GM21390 (cell line): ENCODE measurements at regions not wholly inside any gene's neighbourhood (a gene's known extent, or its start where the extent isn't known, plus 50 kb on each side); places are given as distances from the start of the nearest gene placed in this dataset.
"Not testable (repeated sequence)": the region's sequence is repeated elsewhere in the genome, so short reads cannot be mapped to it uniquely, and the experiment has no call there.

ENCODE experiments used
- ATAC-seq: cut with Tn5 transposase; IDR thresholded peaks from one replicate; pipeline ENCODE4 v1.9.1; 2021; ENCODE audit not compliant: unreplicated experiment

DNA sequence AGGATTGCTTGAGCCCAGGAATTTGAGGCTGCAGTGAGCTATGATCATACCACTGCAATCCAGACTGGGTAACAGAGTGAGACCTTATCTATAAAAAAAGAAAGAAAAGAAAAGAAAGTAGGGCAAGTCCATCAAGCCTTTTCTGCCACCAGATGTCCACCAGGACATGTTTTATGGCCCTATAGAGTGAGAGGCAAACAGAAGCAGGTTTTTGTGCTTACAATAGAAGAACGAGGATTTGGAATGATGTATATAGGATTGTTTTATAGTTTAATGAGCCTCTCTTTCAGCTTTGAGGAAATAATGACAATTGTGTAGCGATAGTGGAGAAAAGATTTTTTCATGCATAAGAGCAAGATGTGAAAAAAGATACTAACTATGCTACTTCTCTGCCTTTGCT lies 480.5 kb downstream of the KLF12 start:
- no peak for ATAC-seq

DNA sequence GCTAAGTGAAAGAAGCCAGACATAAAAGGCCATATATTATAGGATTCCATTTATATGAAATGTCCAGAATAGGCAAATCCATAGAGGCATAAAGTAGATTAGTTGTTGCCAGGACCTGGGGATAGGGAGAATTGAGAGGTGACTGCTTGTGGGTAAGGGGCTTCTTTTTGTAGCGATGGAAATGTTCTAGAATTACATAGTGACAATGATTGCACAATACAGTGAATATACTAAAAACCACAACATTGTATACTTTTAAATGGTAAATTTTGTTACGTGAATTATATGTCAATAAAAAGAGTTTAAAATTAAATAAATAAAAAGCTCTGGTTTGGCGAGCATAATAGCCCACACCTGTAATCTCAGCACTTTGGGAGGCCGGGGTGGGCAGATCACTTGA lies 486.8 kb downstream of the KLF12 start:
- no peak for ATAC-seq

DNA sequence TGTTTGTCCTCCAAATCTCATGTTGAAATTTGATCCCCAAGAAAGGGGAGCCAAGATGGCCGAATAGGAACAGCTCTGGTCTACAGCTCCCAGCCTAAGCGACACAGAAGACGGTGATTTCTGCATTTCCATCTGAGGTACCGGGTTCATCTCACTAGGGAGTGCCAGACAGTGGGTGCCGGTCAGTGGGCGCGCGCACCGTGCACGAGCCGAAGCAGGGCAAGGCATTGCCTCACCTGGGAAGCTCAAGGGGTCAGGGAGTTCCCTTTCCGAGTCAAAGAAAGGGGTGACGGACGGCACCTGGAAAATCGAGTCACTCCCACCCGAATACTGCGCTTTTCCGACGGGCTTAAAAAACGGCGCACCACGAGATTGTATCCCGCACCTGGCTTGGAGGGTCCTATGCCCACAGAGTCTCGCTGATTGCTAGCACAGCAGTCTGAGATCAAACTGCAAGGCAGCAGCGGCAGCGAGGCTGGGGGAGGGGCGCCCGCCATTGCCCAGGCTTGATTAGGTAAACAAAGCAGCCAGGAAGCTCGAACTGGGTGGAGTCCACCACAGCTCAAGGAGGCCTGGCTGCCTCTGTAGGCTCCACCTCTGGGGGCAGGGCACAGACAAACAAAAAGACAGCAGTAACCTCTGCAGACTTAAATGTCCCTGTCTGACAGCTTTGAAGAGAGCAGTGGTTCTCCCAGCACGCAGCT lies 493.6 kb downstream of the KLF12 start:
- not testable (repeated sequence) for ATAC-seq

DNA sequence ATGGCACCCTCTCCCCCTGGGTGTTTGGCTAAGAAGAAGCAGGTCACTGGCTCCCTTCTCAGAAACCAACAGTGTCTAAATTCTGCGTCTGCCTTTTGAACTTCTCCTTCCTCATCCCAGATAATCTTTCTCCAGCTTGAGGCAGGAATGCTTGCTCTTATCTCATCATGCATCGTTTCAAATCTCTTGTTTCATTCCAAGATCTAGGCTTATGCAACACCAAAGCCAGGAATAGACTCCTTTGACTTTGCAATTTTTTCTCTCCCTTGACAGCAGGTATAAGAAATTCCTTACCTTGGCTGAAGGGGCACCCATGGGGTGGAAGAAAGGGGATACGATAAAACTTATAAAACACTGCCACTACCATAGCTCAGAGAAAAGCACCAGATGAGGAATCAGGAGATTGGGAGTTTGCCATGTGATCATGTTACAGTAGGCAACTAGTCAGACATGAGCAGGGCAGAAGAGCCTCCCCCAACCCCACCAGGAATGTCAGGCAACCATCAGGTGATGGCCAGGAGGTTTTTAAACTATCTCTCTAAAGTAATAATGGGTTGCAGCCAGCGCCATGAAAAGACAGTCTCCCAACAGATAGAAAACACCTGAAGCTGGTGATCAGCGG lies 498.9 kb downstream of the KLF12 start:
- no peak for ATAC-seq

DNA sequence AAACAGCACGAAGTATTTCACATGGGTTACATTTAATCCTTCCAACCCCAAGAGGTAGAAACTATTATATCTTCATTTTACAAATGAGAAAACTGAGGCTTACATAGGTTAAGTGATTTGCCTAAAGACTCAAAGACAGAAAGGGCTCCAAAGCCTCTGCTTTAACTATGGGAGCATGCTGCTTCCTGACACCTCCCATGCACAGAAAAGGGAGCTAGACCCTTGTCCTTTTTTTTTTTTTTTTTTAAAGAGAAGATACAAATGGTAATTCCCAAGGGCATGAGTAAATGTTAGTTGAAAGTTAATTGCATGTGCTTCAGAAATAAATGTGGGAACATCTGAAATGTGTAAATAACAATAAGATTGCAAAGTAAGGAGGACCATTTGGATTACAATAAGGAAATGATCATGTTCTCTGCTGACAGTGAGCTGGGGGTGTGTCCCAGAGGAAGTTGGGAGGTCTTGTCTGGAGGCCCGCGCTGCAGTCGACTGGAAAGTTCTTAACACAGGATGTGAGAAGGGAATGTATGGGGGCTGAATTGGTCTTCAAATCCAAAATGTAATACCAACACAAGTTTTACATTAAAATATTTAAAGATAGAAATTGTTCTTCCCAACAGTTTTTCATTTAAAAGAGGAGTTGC lies 500.3 kb downstream of the KLF12 start:
- no peak for ATAC-seq

DNA sequence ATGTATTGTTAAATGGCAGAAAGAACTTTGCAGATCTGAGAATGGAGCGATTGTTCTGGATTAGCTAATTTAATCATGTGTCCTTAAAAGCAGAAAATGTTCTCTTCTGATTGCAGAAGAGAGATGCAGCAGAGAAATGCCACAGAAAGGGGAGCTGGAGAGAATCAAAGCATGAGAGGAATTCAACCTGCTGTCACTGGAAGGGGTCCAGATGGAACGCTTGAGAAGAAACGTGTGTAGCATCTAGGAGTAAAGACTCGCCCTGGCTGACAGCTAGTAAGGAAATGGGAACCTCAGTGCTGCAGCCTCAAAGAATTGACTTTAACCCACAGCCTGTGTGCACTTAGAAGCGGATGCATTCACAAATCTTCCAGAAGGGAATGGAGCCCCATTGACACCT lies 502.8 kb downstream of the KLF12 start:
- ATAC-seq = no peak

DNA sequence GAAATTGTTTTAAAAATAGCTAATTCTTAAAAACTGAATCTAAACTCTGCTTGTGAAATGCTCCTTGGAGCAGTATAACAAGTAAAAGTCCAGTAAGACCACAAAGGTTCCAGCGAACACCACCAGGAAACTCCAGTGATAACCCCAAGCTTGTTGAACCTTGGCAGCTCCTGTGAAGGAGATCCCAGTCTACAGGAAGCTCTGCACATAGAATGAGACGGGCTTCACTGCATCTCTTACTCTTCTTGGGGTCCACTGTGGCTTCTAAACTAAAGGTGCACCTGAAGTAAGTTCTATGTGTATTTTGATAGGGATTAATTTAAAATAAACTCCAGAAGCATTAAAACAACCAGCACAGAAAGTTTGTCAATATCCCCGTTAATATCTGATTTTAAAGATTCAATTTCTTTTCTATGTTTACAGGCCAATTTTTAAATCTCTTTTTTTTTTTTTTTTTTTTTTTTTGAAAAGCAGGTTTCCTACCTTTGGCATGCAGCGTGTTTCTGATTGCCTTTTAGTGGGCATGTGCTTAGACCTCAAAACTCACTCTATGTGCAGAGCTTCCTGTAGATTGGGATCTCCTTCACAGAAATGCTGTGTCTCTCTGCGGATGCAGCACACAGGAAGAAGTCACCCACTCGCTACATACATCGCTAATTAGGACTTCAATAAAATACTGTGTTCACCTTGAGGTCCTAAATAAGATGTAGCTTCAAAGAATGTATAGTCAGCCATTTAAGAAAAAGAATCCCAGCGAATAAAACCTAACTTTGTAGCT lies 508.5 kb downstream of the KLF12 start:
- no peak for ATAC-seq

DNA sequence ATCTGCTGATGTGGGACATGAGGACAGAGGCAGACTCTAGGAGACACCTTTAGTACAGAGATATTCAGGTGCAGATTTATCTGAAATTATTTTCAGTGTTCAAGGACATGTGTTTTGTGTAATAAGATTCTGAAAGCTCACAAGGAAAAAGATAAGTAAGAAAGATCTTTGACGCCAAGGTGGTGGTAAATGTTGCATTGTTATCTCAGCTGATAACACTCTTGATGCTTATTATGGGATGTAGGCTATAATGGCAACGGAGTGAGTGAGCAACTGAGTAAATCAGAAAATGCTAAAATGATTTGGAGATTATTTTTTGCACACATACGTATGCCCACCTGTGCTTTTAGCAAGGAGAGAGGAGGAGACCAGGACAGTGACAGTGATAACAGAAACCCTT lies 510.9 kb downstream of the KLF12 start:
- ATAC-seq = no peak

DNA sequence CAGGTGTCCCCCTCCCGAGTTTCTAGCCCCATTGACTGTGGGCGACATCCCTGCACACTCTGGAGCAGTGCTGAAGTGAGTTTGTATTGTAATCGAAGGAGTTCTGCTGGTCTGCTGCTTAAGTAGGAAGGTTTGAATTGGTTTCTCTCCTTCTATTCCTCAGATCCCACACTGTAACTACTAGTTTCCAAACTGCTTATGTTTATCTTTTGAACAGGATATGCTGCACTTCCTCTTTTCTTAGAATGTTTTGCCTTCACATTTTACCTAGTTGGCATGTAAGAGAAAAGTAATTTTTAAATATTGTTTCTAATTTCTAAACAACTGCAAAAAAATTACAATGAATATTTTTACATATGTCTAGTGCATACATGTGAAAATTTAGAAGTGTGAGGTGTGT lies 511.8 kb downstream of the KLF12 start:
- ATAC-seq = no peak

DNA sequence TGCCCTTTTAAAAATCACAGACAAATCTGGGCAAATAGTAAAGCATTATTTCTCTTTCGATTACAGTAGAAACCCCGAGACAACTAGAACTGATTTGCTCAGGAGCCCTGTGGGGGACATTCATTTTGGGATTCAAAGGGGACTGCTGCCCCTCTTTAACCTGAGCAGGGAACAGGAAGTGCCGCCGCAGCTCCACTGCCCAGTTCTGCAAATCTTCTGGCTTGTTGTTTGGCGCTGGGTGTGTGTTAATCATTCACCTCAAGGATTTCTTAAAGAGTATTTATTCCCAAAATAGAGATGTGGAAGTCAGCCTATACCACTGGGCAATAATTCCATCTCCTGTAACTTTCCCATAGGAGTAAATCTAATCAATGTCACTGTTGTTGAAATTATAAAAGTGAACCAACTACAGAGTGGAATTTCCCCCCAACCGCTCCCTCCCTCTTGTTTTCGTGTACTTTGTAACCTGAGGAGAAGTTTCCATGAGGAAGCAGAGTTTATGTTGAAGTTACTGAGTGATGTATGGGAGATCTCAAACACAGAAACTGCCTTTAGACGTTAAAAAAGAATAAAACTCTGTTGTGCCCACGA lies 515.8 kb downstream of the KLF12 start:
- no peak for ATAC-seq

DNA sequence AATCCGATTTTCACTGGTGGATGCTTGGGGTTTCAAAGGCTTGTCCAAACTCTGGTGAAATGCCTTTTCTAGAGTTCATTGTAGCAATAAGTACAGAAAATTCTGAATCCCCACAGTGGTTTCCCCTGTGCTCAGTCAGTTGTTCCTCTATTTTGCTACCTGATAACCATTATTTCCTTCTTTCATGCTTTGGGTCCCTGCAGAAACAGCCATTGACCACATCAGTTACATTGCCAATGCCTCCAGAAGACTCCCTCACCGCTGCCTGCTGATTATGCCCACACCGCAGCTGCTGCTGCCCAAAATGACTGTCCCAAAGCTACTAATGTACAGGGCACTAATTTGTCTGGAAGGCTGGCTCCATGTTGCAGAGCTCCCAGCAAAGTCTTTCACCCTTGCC lies 517.3 kb downstream of the KLF12 start:
- ATAC-seq = no peak

DNA sequence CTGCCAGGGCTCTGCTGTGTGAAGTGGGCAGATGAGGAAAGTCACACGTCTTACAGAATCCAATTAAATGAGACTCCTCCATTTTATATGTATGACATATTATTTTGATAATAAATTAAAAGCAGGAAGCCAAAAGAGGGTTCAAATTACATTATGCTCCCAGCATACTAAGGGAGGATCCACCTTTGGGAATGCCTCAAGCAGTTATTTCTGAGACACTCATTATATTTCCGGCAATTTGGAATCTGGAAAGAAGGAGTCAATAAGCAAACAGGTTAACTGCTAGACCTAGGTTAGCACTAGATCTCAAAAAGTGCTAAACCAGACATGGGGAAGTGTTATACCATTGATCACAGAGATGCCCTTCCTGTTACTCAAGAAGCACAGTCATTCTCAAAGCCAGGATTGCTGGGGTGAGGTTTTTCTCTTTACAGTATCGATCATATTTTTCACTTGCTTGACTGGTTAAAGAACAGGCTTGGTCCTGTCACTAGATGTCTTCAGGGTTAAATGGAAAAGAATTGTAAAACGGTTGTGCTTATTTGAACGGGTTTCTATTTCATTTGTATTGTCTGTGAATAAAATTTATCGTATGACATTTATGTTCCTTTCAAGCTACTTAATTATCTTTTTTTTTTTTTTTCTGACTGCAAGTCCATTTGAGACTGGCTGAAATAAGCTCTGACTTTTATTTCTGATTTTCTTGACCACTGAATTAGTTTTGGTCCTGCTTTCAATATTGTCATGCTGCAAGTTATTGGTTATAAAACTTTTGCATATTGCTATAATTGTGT lies 523.2 kb downstream of the KLF12 start:
- no peak for ATAC-seq

DNA sequence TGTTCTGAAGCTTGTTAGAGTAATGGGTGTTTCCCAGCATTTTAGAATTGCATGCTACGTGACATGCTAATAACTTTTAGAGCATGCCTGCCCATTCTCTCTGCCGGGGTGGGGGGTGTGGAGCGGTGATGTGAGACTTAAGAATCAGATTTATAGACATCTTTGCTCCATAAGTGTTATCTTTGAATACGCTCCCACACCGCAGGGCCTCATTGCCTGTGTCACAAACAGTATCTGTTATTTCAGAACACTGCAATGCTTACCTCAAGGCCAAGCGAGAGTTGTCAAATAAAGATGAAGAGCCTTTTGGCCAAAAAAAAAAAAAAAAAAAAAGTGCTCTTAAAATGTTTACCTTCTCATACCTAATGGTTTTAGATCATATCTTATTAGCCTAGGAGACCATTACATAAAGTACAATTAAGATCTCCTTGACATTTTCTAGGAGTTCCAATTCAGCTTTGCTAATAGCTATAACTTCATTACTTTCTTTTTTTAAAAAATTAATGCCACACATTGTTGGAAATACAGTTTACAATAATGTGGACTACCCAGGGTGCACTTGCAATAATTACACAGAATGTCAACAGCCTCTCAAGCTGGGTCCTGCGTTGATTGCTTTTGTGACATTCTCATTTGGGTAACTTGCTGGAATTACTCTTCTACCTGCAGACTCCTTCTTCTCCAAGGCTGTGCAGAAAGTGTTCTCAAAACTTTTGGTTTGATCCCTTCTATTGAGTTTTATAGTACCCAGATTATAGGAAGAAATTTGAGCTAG lies 525.3 kb downstream of the KLF12 start:
- no peak for ATAC-seq

DNA sequence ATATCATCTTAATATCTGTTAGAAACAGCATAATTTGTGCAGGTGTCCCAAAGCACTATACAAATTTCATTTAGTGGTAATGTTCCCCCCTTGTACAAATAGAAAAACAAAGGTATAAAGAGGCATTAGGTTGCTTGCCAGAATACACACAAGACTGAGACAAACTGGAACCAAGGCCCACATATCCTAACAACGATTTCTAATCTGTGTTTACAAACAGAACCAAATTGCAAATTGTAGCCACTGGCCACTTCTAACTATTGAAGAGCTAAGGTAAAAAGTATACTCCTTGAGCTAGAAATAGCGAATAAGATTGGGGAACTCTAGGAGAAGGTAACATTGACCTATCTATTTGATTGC lies 526.1 kb downstream of the KLF12 start:
- ATAC-seq = no peak

DNA sequence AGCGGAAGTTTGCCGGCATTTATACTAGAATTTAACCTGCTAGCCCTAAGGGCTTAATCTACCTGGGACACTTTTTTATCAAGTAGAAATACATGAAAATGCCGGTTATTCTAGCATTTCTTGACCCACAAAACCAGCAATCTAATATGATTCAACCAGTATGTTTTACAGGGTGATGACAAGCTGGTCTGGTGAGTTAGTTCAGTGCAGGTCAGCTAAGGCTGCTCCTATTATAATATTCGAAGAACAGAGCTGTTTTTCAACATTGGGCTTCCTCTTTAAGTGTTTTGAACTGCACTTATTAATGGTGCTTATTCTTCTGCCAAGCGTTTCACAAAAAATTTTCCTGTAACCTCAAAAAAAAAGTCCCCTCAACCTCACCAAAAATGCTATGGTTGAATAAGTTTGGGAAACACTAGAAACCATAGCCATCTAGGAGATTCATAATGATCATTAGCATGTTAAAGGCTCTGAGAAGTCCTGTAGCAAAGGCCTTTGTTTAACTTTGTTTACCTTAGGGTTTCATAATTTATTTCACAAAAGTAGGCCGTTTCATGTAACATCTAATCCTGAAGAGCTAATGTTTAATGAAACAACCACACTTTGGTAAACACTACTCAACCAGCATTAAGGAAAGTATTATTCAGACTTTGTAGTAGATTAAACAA lies 526.6 kb downstream of the KLF12 start:
- no peak for ATAC-seq

DNA sequence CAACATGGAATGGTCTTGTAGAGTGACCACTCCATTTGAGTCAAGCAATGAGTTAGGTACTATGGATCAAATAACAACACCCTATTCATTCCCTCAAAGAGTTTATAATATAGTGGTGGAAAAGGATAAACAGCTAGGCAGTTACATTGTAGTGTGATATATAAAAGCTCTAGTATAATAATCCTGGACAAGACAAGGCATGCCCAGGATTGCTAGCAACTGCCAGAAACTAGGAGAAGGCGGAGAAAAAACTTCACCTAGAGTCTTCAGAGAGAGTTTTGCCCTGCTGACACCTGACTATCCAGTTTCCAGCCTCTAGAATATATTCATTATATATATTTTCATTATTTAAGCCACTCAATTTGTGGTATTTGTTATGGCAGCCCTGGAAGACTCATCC lies 530.6 kb downstream of the KLF12 start:
- ATAC-seq = no peak

DNA sequence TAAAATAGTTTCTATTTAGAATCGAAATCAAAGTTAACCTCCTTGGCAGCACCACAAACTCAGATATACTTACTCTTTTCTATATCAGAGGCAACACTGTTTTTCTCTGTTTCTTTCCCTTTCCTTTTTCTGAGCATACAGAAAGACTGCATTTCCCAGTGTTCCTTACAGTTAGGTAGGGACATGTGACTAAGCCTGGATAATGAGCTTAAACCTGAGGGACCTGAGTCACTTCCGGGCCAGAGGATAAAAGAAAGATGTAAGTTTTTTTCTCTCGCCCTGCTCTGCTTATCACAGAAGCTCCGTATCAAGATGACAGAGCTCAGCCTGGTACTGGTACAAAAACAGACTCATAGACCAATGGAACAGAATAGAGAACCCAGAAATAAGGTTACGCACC lies 531.9 kb downstream of the KLF12 start:
- ATAC-seq = no peak

DNA sequence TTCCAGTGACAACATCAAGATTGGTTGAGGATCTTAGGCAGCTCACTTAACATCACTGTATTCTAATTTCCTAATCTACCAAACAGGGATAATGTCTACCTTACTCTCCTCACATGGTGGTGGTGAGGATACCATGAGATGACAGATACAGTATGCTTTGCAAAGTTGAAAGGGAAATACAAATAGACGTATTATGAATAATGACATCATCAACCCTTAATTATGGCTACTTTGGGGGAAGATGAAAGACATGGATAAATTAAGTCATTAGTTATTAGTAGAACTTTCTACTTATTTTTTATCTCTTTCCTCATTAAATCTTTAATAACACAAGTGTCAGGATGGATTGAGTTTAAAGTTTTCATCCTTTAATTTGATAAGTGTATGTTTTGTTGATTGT lies 532.5 kb downstream of the KLF12 start:
- no peak for ATAC-seq
